HepG2 (cell line): ENCODE measurements at regions not wholly inside any gene's neighbourhood (a gene's known extent, or its start where the extent isn't known, plus 50 kb on each side); places are given as distances from the start of the nearest gene placed in this dataset.

Source experiments
- ATAC-seq: fragments of 200-7000 bp; cut with Tn5 transposase; 3 replicates; pipeline ENCODE4 v1.9.1; 2020; ENCODE audit warnings: mild to moderate bottlenecking, moderate library complexity
- BruUV-seq: library from RNA; stranded (reverse); fragments of 400-500 nt; replicated peaks from 2 replicates; lab custom pipeline; 2021; lab: Mats Ljungman, UMichigan
- CTCF ChIA-PET: fragments of 300-600 bp; formaldehyde crosslinking; extraction: SDS; loops from one replicate; lab custom pipeline; 2021; ENCODE audit warnings: low total read pairs, inconsistent platforms, low intra/inter-chr PET ratio; lab: Yijun Ruan, JAX
- POLR2A ChIA-PET: fragments of 350-600 bp; sonication (Branson Sonifier 250); formaldehyde crosslinking; loops from one replicate; lab custom pipeline; 2020; ENCODE audit warnings: antibody characterized with exemption, inconsistent platforms; lab: Yijun Ruan, JAX
- DNase-seq: peaks from one replicate; pipeline ENCODE4 v3.0.0-alpha.2; 2015; ENCODE audit warnings: low spot score
- FAIRE-seq: peaks from 3 replicates; lab custom pipeline; 2011; peaks lifted over from hg19 to GRCh38; lab: Jason Lieb, UNC
- H2AFZ ChIP-seq: one replicate; pipeline ENCODE4 v1.6.1; 2011; ENCODE audit warnings: low read length, inconsistent platforms
- H3K27ac ChIP-seq: fragments of 300-600 bp; 3 replicates; pipeline ENCODE4 v1.8.0; 2011; ENCODE audit warnings: mixed run types, mild to moderate bottlenecking, mixed read lengths, low read length, inconsistent platforms; ENCODE audit not compliant: insufficient read depth; ENCODE audit errors: extremely low read length
- H3K27me3 ChIP-seq, 2 experiments: fragments of 200-600 bp in 1 of 2; 2 replicates in 1 of 2; 3 replicates in 1 of 2; pipeline versions ENCODE4 v1.6.0 to v1.8.0; 2011; ENCODE audit warnings: low read length in 2 of 2, mild to moderate bottlenecking in 2 of 2, moderate library complexity in 2 of 2, inconsistent platforms in 1 of 2; ENCODE audit not compliant: insufficient read depth in 2 of 2, control insufficient read depth in 1 of 2
- H3K36me3 ChIP-seq, 2 experiments: fragments of 200-600 bp in 1 of 2; replicated peaks in 1 of 2; 2 replicates in 1 of 2; 3 replicates in 1 of 2; pipeline versions ENCODE4 v1.5.1 to v1.8.0; 2011; ENCODE audit warnings: low read length in 2 of 2, inconsistent platforms in 1 of 2; ENCODE audit not compliant: insufficient read depth in 2 of 2, control insufficient read depth in 1 of 2
- H3K4me1 ChIP-seq: 2 replicates; pipeline ENCODE4 v1.5.1; 2012; ENCODE audit warnings: low read length, inconsistent platforms; ENCODE audit not compliant: insufficient read depth
- H3K4me2 ChIP-seq: 2 replicates; pipeline ENCODE4 v1.6.0; 2011; ENCODE audit warnings: low read depth, low read length, inconsistent platforms
- H3K4me3 ChIP-seq, 3 experiments: fragments of 200-600 bp in 1 of 3; sonication (generic), shearing (Covaris generic) in 1 of 3; replicated peaks in 1 of 3; 2 replicates each; pipeline ENCODE4 v1.5.1; 2011 to 2016; ENCODE audit warnings: low read length in 3 of 3, inconsistent platforms in 2 of 3, low read depth in 2 of 3, mild to moderate bottlenecking in 2 of 3, control low read depth in 1 of 3, mixed read lengths in 1 of 3; ENCODE audit not compliant: insufficient read depth in 1 of 3
- H3K79me2 ChIP-seq: one replicate; pipeline ENCODE4 v1.6.1; 2011; ENCODE audit warnings: low read length, inconsistent platforms; ENCODE audit not compliant: insufficient read depth
- H3K9ac ChIP-seq: 2 replicates; pipeline ENCODE4 v1.6.0; 2011; ENCODE audit warnings: mild to moderate bottlenecking, low read depth, low read length, inconsistent platforms; ENCODE audit not compliant: insufficient read depth
- H3K9me3 ChIP-seq: 2 replicates; pipeline ENCODE4 v1.5.1; 2012; ENCODE audit warnings: mild to moderate bottlenecking, low read length
- H4K20me1 ChIP-seq: 2 replicates; pipeline ENCODE4 v1.6.0; 2011; ENCODE audit warnings: inconsistent platforms, mild to moderate bottlenecking, low read length, moderate library complexity; ENCODE audit not compliant: insufficient read depth
- ETV6 ChIP-seq: sonication (generic); formaldehyde crosslinking; conservative IDR thresholded peaks from 2 replicates; pipeline ENCODE4 v1.4.0; 2020; ENCODE audit warnings: missing genetic modification reagents
- KMT2B ChIP-seq: IDR thresholded peaks from 2 replicates; pipeline ENCODE4 v1.6.1; 2016; ENCODE audit warnings: missing genetic modification reagents, missing compliant biosample characterization
- PHF8 ChIP-seq: sonication (generic); formaldehyde crosslinking; IDR thresholded peaks from 2 replicates; pipeline ENCODE4 v1.5.0; 2020; ENCODE audit warnings: missing genetic modification reagents
- ZNF343 ChIP-seq: sonication (generic); formaldehyde crosslinking; IDR thresholded peaks from 2 replicates; pipeline ENCODE4 v1.4.0; 2020; ENCODE audit warnings: mild to moderate bottlenecking, missing genetic modification reagents
- ZNF468 ChIP-seq: sonication (generic); formaldehyde crosslinking; IDR thresholded peaks from 2 replicates; pipeline ENCODE4 v1.8.0; 2022; ENCODE audit warnings: mild to moderate bottlenecking, moderate library complexity, missing genetic modification reagents
- ZNF546 ChIP-seq: sonication (generic); formaldehyde crosslinking; conservative IDR thresholded peaks from 2 replicates; pipeline ENCODE4 v1.8.1; 2023; ENCODE audit warnings: mild to moderate bottlenecking, missing genetic modification reagents
- ZNF777 ChIP-seq: sonication (generic); formaldehyde crosslinking; IDR thresholded peaks from 2 replicates; pipeline ENCODE4 v1.4.0; 2020; ENCODE audit warnings: missing genetic modification reagents
- WGBS: methylation state at CpG from one replicate; pipeline ENCODE4 v1.1.6; 2017; ENCODE audit warnings: low lambda C conversion rate; 5-methylcytosine and 5-hydroxymethylcytosine counted together
- in situ Hi-C: cut with HindIII; loops from 2 replicates; pipeline ENCODE4 v1.10.0; 2017; ENCODE audit warnings: low pct_unique_long_range_greater_than_20kb; ENCODE audit not compliant: extremely low pct_ligation_motif_present
- intact Hi-C: fragments of 100-400 bp; cut with micrococcal nuclease; formaldehyde crosslinking; loops from one replicate; pipeline ENCODE4 v1.10.0; 2022; ENCODE audit not compliant: unreplicated experiment
- TF ChIP-seq, protein P1 (sequence below): IDR thresholded peaks from 2 replicates; pipeline ENCODE4 v1.6.1; 2016; ENCODE audit warnings: missing compliant biosample characterization, missing genetic modification reagents, borderline replicate concordance

GRCh38 chr21:24224422-24224821, 1382.9 kb downstream of the MRPL39 start:
- no peaks in the 10 kb centered on the region for H3K27me3 ChIP-seq
- H3K79me2 ChIP-seq = no peaks in the 10 kb centered on the region
- H3K36me3 ChIP-seq = no peaks in the 10 kb centered on the region
- BruUV-seq = no TSS peak
- in situ Hi-C loops = no loop called here
- no peaks in the 10 kb centered on the region for H4K20me1 ChIP-seq
- H3K4me1 ChIP-seq = no peaks in the 10 kb centered on the region
- H3K27ac ChIP-seq = no peak overlapping the region
- DNase-seq (no peak), FAIRE-seq (no peak)
- H3K9me3 ChIP-seq = peaks cover 84% of the 10 kb centered on the region
- no peak overlapping the region for H3K4me2 ChIP-seq
- TF ChIP-seq KMT2B (CRISPR knock-in tag) (no peak), ZNF777 (CRISPR knock-in tag) (no peak), ZNF468 (CRISPR knock-in tag) (no peak), PHF8 (CRISPR knock-in tag) (no peak), ZNF343 (CRISPR knock-in tag) (no peak), ZNF546 (no peak)
- TF ChIP-seq, protein P1, sequence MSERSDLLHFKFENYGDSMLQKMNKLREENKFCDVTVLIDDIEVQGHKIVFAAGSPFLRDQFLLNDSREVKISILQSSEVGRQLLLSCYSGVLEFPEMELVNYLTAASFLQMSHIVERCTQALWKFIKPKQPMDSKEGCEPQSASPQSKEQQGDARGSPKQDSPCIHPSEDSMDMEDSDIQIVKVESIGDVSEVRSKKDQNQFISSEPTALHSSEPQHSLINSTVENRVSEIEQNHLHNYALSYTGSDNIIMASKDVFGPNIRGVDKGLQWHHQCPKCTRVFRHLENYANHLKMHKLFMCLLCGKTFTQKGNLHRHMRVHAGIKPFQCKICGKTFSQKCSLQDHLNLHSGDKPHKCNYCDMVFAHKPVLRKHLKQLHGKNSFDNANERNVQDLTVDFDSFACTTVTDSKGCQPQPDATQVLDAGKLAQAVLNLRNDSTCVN = no peak
- TF ChIP-seq, all 625 proteins: peak for 0
- Histone ChIP-seq H2AFZ (no peak overlapping the region), H3K9ac (no peak overlapping the region), H3K4me3 (no peak overlapping the region)
- 1% methylated on average over 4 of the region's 4 CpGs for WGBS
- ChIA-PET POLR2A (no interaction called here), CTCF (no interaction called here)
- intact Hi-C loops = no loop called here
- no peak for ATAC-seq

- WGBS = 0% methylated on average over 2 of the region's 2 CpGs
- in situ Hi-C loops (no loop called here), intact Hi-C loops (no loop called here)
- ATAC-seq (no peak), DNase-seq (no peak), FAIRE-seq (no peak)
- Histone ChIP-seq H3K9ac (no peak overlapping the region), H3K4me3 (no peak overlapping the region), H3K4me1 (no peaks in the 10 kb centered on the region), H3K36me3 (no peaks in the 10 kb centered on the region), H3K9me3 (peaks cover 86% of the 10 kb centered on the region), H3K79me2 (no peaks in the 10 kb centered on the region), H3K4me2 (no peak overlapping the region), H2AFZ (no peak overlapping the region), H3K27ac (no peak overlapping the region), H4K20me1 (no peaks in the 10 kb centered on the region), H3K27me3 (no peaks in the 10 kb centered on the region)
- CTCF ChIA-PET = no interaction called here
- POLR2A ChIA-PET = no interaction called here
- no peak for TF ChIP-seq ETV6 (CRISPR knock-in tag)
- no TSS peak for BruUV-seq
Measured at GRCh38 chr21:24223624-24224023, 1383.7 kb downstream of the MRPL39 start.
